ENCODE measurements at regions not wholly inside any gene's neighbourhood (a gene's known extent, or its start where the extent isn't known, plus 50 kb on each side); places are given as distances from the start of the nearest gene placed in this dataset.

DNA sequence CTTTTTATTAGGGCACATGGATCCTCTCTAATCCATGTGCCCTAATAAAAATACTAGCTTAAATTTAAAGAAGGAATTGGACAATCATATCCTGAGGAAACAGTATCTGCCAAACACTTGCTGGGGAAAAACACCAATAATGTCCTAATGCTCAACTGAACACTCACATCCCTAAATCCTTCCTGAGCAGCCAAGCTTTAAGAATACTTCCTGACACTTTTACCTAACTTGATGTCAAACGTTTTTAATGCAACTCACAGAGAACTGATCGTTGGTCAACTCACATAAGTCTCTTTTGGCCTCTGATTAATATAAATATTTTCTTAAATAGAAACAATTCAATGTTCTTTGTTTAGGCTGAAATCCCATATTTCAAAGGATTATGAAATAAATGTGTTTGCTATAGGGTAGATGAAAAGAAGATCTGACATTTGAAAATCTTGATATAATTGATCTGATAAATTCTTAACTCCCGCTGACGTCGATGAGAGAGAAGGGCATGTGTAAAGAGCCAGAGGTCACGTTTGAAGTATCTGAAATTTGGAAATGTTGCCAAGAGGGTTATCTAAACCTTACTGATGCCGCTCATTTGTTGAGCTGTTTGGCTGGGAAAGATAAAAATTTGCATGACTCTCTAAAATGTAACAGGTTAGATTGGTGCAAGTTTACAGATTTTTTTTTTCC lies 122.8 kb upstream of the RHOBTB1 start:
- Histone ChIP-seq H3K4me3 (replicated peaks in 1 of 3; ENCODE audit: low read depth in 2 of 3, low read length in 3 of 3) (no peak overlapping the region), H3K4me2 (replicated peaks; ENCODE audit: extremely low read depth, low read length, poor library complexity, severe bottlenecking) (no peak overlapping the region), H3K27ac (ENCODE audit: low read depth in 1 of 2, low read length in 2 of 2) (no peak overlapping the region), H3K36me3 (replicated peaks in 1 of 2; ENCODE audit: control insufficient read depth in 1 of 2, insufficient read depth in 2 of 2, low read length in 2 of 2) (no peaks in the 10 kb centered on the region), H3K4me1 (ENCODE audit: control insufficient read depth in 1 of 2, insufficient read depth in 2 of 2, low read length in 2 of 2) (no peaks in the 10 kb centered on the region), H2AFZ (ENCODE audit: insufficient read depth, low read depth, low read length, poor library complexity, severe bottlenecking) (no peak overlapping the region), H3K9ac (ENCODE audit: insufficient read depth, low read length, poor library complexity, severe bottlenecking) (no peak overlapping the region), H4K20me1 (ENCODE audit: insufficient read depth, low read length) (no peaks in the 10 kb centered on the region), H3K79me2 (ENCODE audit: insufficient read depth, low read length) (no peaks in the 10 kb centered on the region), H3K27me3 (ENCODE audit: control insufficient read depth in 2 of 2, insufficient read depth in 2 of 2, low read length in 2 of 2) (no peaks in the 10 kb centered on the region), H3K9me3 (replicated peaks in 1 of 2; ENCODE audit: control insufficient read depth in 1 of 2, insufficient read depth in 1 of 2, low read length in 2 of 2) (no peaks in the 10 kb centered on the region)
- WGBS (ENCODE audit: insufficient coverage): 100% methylated on average over 4 of the region's 7 CpGs
- intact Hi-C loops (cut with micrococcal nuclease): no loop called here
- no peaks in the 10 kb centered on the region for H3K4me1 Mint-ChIP-seq
- H3K4me3 Mint-ChIP-seq: no peak overlapping the region
- H3K27ac Mint-ChIP-seq: no peak overlapping the region
- H3K36me3 Mint-ChIP-seq: no peaks in the 10 kb centered on the region
- H3K9me3 Mint-ChIP-seq: peaks cover 0 to 4% (median 0%) of the 10 kb centered on the region in 7 donors
- no peak for DNase-seq
- H3K27me3 Mint-ChIP-seq (ENCODE audit: low read depth in 3 of 3): no peaks in the 10 kb centered on the region
- TF ChIP-seq, protein P1, sequence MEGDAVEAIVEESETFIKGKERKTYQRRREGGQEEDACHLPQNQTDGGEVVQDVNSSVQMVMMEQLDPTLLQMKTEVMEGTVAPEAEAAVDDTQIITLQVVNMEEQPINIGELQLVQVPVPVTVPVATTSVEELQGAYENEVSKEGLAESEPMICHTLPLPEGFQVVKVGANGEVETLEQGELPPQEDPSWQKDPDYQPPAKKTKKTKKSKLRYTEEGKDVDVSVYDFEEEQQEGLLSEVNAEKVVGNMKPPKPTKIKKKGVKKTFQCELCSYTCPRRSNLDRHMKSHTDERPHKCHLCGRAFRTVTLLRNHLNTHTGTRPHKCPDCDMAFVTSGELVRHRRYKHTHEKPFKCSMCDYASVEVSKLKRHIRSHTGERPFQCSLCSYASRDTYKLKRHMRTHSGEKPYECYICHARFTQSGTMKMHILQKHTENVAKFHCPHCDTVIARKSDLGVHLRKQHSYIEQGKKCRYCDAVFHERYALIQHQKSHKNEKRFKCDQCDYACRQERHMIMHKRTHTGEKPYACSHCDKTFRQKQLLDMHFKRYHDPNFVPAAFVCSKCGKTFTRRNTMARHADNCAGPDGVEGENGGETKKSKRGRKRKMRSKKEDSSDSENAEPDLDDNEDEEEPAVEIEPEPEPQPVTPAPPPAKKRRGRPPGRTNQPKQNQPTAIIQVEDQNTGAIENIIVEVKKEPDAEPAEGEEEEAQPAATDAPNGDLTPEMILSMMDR (IDR thresholded peaks at IDR 0.05): no peak

DNA sequence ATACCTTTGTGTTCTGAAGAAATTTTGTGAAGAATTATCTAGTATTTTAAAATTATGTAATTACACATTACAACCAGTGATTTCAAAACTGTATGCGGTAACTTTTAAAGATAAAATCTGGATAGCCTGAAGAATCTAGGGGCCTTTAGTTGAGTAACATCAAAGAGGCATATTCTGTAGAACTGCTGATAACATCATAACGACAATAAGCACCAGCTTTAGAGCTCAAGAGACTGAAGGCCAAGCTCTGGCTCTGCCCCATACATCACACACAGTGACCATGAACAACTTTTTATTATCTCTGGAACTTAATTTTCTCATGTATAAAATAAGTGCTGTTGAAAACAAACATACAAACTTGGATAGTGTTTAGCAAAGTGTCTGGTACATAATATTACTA lies 121.1 kb upstream of the RHOBTB1 start:
- Mint-ChIP-seq H3K4me1 (no peaks in the 10 kb centered on the region), H3K36me3 (no peaks in the 10 kb centered on the region), H3K27me3 (ENCODE audit: low read depth in 3 of 3) (no peaks in the 10 kb centered on the region), H3K27ac (no peak overlapping the region), H3K4me3 (no peak overlapping the region), H3K9me3 (peaks cover 0 to 3% (median 0%) of the 10 kb centered on the region in 7 donors)
- no peaks in the 10 kb centered on the region for H3K4me1 ChIP-seq (ENCODE audit: control insufficient read depth in 1 of 2, insufficient read depth in 2 of 2, low read length in 2 of 2)
- no peak overlapping the region for H3K4me3 ChIP-seq (replicated peaks in 1 of 3; ENCODE audit: low read depth in 2 of 3, low read length in 3 of 3)
- no peaks in the 10 kb centered on the region for H4K20me1 ChIP-seq (ENCODE audit: insufficient read depth, low read length)
- H3K9ac ChIP-seq (ENCODE audit: insufficient read depth, low read length, poor library complexity, severe bottlenecking): no peak overlapping the region
- no peak for DNase-seq
- H3K27me3 ChIP-seq (ENCODE audit: control insufficient read depth in 2 of 2, insufficient read depth in 2 of 2, low read length in 2 of 2): no peaks in the 10 kb centered on the region
- H3K9me3 ChIP-seq (replicated peaks in 1 of 2; ENCODE audit: control insufficient read depth in 1 of 2, insufficient read depth in 1 of 2, low read length in 2 of 2): no peaks in the 10 kb centered on the region
- no CpG with 5 or more reads among the region's 2 CpGs for WGBS (ENCODE audit: insufficient coverage)
- intact Hi-C loops (cut with micrococcal nuclease): no loop called here
- TF ChIP-seq, protein P1 (IDR thresholded peaks at IDR 0.05): no peak
- no peaks in the 10 kb centered on the region for H3K36me3 ChIP-seq (replicated peaks in 1 of 2; ENCODE audit: control insufficient read depth in 1 of 2, insufficient read depth in 2 of 2, low read length in 2 of 2)
- H3K27ac ChIP-seq (ENCODE audit: low read depth in 1 of 2, low read length in 2 of 2): no peak overlapping the region
- H2AFZ ChIP-seq (ENCODE audit: insufficient read depth, low read depth, low read length, poor library complexity, severe bottlenecking): no peak overlapping the region
- H3K79me2 ChIP-seq (ENCODE audit: insufficient read depth, low read length): no peaks in the 10 kb centered on the region
- H3K4me2 ChIP-seq (replicated peaks; ENCODE audit: extremely low read depth, low read length, poor library complexity, severe bottlenecking): no peak overlapping the region

Measured in CD14-positive monocyte (primary cell).